Spleen (tissue), 7 donors: ENCODE measurements at regions not wholly inside any gene's neighbourhood (a gene's known extent, or its start where the extent isn't known, plus 50 kb on each side); places are given as distances from the start of the nearest gene placed in this dataset.

Experiments used
- CTCF ChIP-seq, 11 experiments: fragments of 200-600 bp in 7 of 11; fragments of 450-650 bp in 4 of 11; sonication (generic) in 4 of 11; IDR thresholded peaks in 8 of 11; conservative IDR thresholded peaks in 3 of 11; 1 replicate in 7 of 11; 2 replicates in 4 of 11; pipeline versions ENCODE4 v1.4.0 to v1.8.0; 2016 to 2021; ENCODE audit warnings: antibody characterized with exemption in 11 of 11, inconsistent platforms in 4 of 11, mild to moderate bottlenecking in 1 of 11
- POLR2A ChIP-seq, 3 donors: fragments of 450-650 bp; IDR thresholded peaks; one replicate each; pipeline ENCODE4 v1.5.1; 2017; ENCODE audit warnings: antibody characterized with exemption in 3 of 3, mild to moderate bottlenecking in 1 of 3
- donor health status: DM: no; HTN: no; CAD: no; lungs with moderate emphysema.
- donor health status: DM: no; HTN: no; CAD: no.
- donor health status: DM: no; HTN: no; CAD: no.

DNA sequence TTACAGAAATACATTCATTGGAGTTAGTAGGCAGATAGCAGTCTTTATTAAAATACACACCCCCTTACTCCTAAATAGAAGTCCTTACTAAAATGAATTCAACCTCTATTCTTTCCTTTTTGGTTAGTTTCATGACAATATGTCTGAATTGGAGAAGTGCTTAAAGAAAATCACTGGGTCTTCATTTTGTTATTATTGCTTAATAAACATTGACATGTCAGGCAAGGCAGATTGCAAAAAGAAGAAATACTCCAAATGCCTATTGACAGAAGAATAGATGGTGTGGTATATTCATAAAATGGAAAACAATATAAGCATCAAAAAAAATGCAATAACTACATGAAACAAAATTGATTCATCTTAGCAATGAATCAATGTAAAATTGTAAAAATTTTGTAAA, 135.5 kb downstream of the TMEM26 start:
- TF ChIP-seq CTCF (IDR thresholded peaks at IDR 0.05 in 8 of 11, conservative IDR thresholded peaks at IDR 0.05 in 3 of 11) (no peak), POLR2A (IDR thresholded peaks at IDR 0.05) (no peak)
